ENCODE measurements at regions not wholly inside any gene's neighbourhood (a gene's known extent, or its start where the extent isn't known, plus 50 kb on each side); places are given as distances from the start of the nearest gene placed in this dataset.

DNA sequence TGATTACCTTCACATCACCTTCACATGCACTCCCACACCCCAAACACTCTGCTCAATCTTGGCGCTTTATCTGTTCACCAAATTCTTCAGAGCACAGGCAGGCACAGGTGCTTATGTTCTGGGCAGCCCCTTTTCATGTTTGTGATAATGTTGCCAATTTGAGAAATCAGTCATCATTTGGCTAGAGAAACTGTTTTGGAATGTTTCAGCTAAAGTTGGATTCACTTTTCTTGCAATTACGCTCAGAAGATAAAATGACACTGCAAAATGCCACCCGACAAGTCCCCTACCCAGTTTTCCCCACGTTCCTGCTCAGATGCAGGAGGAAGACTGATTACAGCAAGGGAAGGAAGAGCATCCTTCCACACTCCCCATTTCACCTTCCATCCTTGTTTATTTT lies 192.9 kb upstream of the LRRN1 start:
- TF ChIP-seq TBP (IDR thresholded peaks at IDR 0.05; ENCODE audit: low read depth, low read length) (no peak), RNF2 (IDR thresholded peaks at IDR 0.05; ENCODE audit: borderline replicate concordance, low read depth, low read length, missing control alignments, poor library complexity, severe bottlenecking) (no peak), SUZ12 (IDR thresholded peaks at IDR 0.05; ENCODE audit: low read length) (no peak), SIX5 (IDR thresholded peaks at IDR 0.05; ENCODE audit: low read depth, low read length) (no peak), CREB1 (IDR thresholded peaks at IDR 0.05) (no peak), POLR2AphosphoS5 (IDR thresholded peaks at IDR 0.05; ENCODE audit: low read depth, low read length) (no peak), EP300 (IDR thresholded peaks at IDR 0.05; ENCODE audit: borderline replicate concordance in 1 of 2, low read depth in 2 of 2, low read length in 2 of 2) (no peak), RXRA (IDR thresholded peaks at IDR 0.05; ENCODE audit: insufficient read depth, low read depth, low read length) (no peak)
- TF ChIP-seq, protein P1, sequence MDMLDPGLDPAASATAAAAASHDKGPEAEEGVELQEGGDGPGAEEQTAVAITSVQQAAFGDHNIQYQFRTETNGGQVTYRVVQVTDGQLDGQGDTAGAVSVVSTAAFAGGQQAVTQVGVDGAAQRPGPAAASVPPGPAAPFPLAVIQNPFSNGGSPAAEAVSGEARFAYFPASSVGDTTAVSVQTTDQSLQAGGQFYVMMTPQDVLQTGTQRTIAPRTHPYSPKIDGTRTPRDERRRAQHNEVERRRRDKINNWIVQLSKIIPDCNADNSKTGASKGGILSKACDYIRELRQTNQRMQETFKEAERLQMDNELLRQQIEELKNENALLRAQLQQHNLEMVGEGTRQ (IDR thresholded peaks at IDR 0.05; ENCODE audit: low read length): no peak
- TF ChIP-seq, protein P2, sequence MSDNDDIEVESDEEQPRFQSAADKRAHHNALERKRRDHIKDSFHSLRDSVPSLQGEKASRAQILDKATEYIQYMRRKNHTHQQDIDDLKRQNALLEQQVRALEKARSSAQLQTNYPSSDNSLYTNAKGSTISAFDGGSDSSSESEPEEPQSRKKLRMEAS (IDR thresholded peaks at IDR 0.05): no peak
- Histone ChIP-seq H3K4me2 (ENCODE audit: insufficient read depth in 1 of 2, low read depth in 2 of 2, low read length in 2 of 2) (no peak overlapping the region), H2BK5ac (ENCODE audit: low read depth, low read length) (no peak overlapping the region), H2BK120ac (replicated peaks; ENCODE audit: low read depth, low read length) (no peak overlapping the region), H2AK5ac (ENCODE audit: low read depth, low read length) (no peak overlapping the region), H3K36me3 (ENCODE audit: control insufficient read depth in 2 of 4, insufficient read depth in 4 of 4, low read length in 3 of 4) (no peaks in the 10 kb centered on the region; a peak in 2 of 8 replicates), H3K23me2 (ENCODE audit: low read depth, low read length) (no peaks in the 10 kb centered on the region), H3K4ac (replicated peaks; ENCODE audit: insufficient read length, low read depth, low read length) (no peak overlapping the region), H3K4me3 (ENCODE audit: extremely low read depth in 1 of 4, insufficient read depth in 2 of 4, low read depth in 3 of 4, low read length in 4 of 4) (no peak overlapping the region), H2BK20ac (ENCODE audit: low read length) (0 out of 2 replicates have a peak overlapping the region, but pooled peaks have one; percentile 21), H4K5ac (ENCODE audit: insufficient read length, low read depth, low read length) (no peak overlapping the region), H3K9me3 (ENCODE audit: insufficient read depth in 2 of 2, low read depth in 1 of 2, low read length in 1 of 2) (peaks cover 3 to 6% of the 10 kb centered on the region in 2 experiments; a peak in 1 of 4 replicates), H4K8ac (ENCODE audit: extremely low read depth, insufficient read depth, low read length) (no peak overlapping the region), H2BK15ac (ENCODE audit: low read length) (no peak overlapping the region), H3K9ac (replicated peaks in 1 of 4; ENCODE audit: extremely low read depth in 1 of 4, low read depth in 3 of 4, low read length in 3 of 4) (no peak overlapping the region), H2BK12ac (ENCODE audit: low read depth, low read length) (no peak overlapping the region), H3K18ac (ENCODE audit: extremely low read depth, low read length) (no peak overlapping the region), H2AFZ (ENCODE audit: low read length) (no peak overlapping the region), H3K56ac (replicated peaks; ENCODE audit: insufficient read length, low read depth, low read length) (no peak overlapping the region), H3K27ac (ENCODE audit: low read depth, low read length) (no peak overlapping the region), H3K27me3 (replicated peaks in 1 of 4; ENCODE audit: control insufficient read depth in 3 of 4, extremely low read depth in 1 of 4, insufficient read depth in 3 of 4, low read length in 3 of 4) (no peaks in the 10 kb centered on the region), H4K20me1 (replicated peaks in 1 of 2; ENCODE audit: control insufficient read depth in 1 of 2, insufficient read depth in 2 of 2, low read length in 2 of 2) (no peaks in the 10 kb centered on the region), H3K4me1 (replicated peaks in 1 of 4; ENCODE audit: control insufficient read depth in 3 of 4, insufficient read depth in 4 of 4, low read length in 3 of 4) (peaks cover 0 to 4% (median 0%) of the 10 kb centered on the region in 4 experiments; a peak in 2 of 7 replicates), H3K79me1 (ENCODE audit: low read depth, low read length) (no peaks in the 10 kb centered on the region), H3K23ac (ENCODE audit: insufficient read length) (no peak overlapping the region), H4K91ac (replicated peaks; ENCODE audit: insufficient read length, low read length) (no peak overlapping the region), H3K79me2 (ENCODE audit: control insufficient read depth in 1 of 2, insufficient read depth in 2 of 2, low read length in 2 of 2) (no peaks in the 10 kb centered on the region), H3K14ac (ENCODE audit: insufficient read length) (no peak overlapping the region)
- ChIA-PET POLR2A (ENCODE audit: partially characterized antibody) (no interaction called here), CTCF (ENCODE audit: partially characterized antibody) (no interaction called here)
- DNase-seq (ENCODE audit: low read depth in 1 of 2, low spot score in 2 of 2) (no peak), FAIRE-seq (no peak)
- 96% methylated on average over 4 of the region's 4 CpGs; no CpG with 5 or more reads in 1 of the 2 experiments for WGBS, 2 experiments (ENCODE audit: extremely low coverage in 1 of 2, insufficient coverage in 1 of 2, insufficient read length in 1 of 2, insufficient replicate concordance in 2 of 2, low coverage in 1 of 2, low lambda C conversion rate in 2 of 2, missing lambda C conversion rate in 1 of 2)

All from H1 (cell line).